ENCODE measurements at regions not wholly inside any gene's neighbourhood (a gene's known extent, or its start where the extent isn't known, plus 50 kb on each side); places are given as distances from the start of the nearest gene placed in this dataset.

DNA sequence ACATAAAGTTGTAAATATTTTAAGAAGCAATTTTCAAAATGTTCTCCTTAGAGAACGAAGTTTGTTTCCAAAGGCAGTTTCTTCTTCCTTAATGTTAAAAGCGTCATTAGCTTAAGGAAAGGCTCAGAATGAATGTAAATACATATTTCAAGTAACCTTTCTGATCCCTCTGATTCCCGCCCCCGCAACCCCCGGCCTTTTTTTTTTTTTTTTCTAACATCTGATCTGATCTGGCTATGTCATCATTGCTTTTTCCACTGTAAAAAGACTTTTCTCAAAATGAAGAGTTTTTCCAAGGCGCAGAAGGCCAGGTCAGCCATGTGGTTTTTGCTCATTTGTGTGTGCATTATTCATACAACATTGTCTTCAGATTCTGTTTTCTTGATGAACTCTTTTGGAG is 57.1 kb upstream of the MEIS1 start:
- TF ChIP-seq CTCF (IDR thresholded peaks at IDR 0.05) (no peak), POLR2A (IDR thresholded peaks at IDR 0.05) (no peak)

Measured in Peyer's patch (tissue), 4 donors.